HepG2 (cell line): ENCODE measurements at regions not wholly inside any gene's neighbourhood (a gene's known extent, or its start where the extent isn't known, plus 50 kb on each side); places are given as distances from the start of the nearest gene placed in this dataset.

ENCODE experiments used
- ATAC-seq: fragments of 200-7000 bp; cut with Tn5 transposase; 3 replicates; pipeline ENCODE4 v1.9.1; 2020; ENCODE audit warnings: mild to moderate bottlenecking, moderate library complexity
- BruUV-seq: library from RNA; stranded (reverse); fragments of 400-500 nt; replicated peaks from 2 replicates; lab custom pipeline; 2021; lab: Mats Ljungman, UMichigan
- CTCF ChIA-PET: fragments of 300-600 bp; formaldehyde crosslinking; extraction: SDS; loops from one replicate; lab custom pipeline; 2021; ENCODE audit warnings: low total read pairs, inconsistent platforms, low intra/inter-chr PET ratio; lab: Yijun Ruan, JAX
- POLR2A ChIA-PET: fragments of 350-600 bp; sonication (Branson Sonifier 250); formaldehyde crosslinking; loops from one replicate; lab custom pipeline; 2020; ENCODE audit warnings: antibody characterized with exemption, inconsistent platforms; lab: Yijun Ruan, JAX
- DNase-seq: peaks from one replicate; pipeline ENCODE4 v3.0.0-alpha.2; 2015; ENCODE audit warnings: low spot score
- FAIRE-seq: peaks from 3 replicates; lab custom pipeline; 2011; peaks lifted over from hg19 to GRCh38; lab: Jason Lieb, UNC
- H2AFZ ChIP-seq: one replicate; pipeline ENCODE4 v1.6.1; 2011; ENCODE audit warnings: low read length, inconsistent platforms
- H3K27ac ChIP-seq: fragments of 300-600 bp; 3 replicates; pipeline ENCODE4 v1.8.0; 2011; ENCODE audit warnings: mixed run types, mild to moderate bottlenecking, mixed read lengths, low read length, inconsistent platforms; ENCODE audit not compliant: insufficient read depth; ENCODE audit errors: extremely low read length
- H3K27me3 ChIP-seq, 2 experiments: fragments of 200-600 bp in 1 of 2; 2 replicates in 1 of 2; 3 replicates in 1 of 2; pipeline versions ENCODE4 v1.6.0 to v1.8.0; 2011; ENCODE audit warnings: low read length in 2 of 2, mild to moderate bottlenecking in 2 of 2, moderate library complexity in 2 of 2, inconsistent platforms in 1 of 2; ENCODE audit not compliant: insufficient read depth in 2 of 2, control insufficient read depth in 1 of 2
- H3K36me3 ChIP-seq, 2 experiments: fragments of 200-600 bp in 1 of 2; replicated peaks in 1 of 2; 2 replicates in 1 of 2; 3 replicates in 1 of 2; pipeline versions ENCODE4 v1.5.1 to v1.8.0; 2011; ENCODE audit warnings: low read length in 2 of 2, inconsistent platforms in 1 of 2; ENCODE audit not compliant: insufficient read depth in 2 of 2, control insufficient read depth in 1 of 2
- H3K4me1 ChIP-seq: 2 replicates; pipeline ENCODE4 v1.5.1; 2012; ENCODE audit warnings: low read length, inconsistent platforms; ENCODE audit not compliant: insufficient read depth
- H3K4me2 ChIP-seq: 2 replicates; pipeline ENCODE4 v1.6.0; 2011; ENCODE audit warnings: low read depth, low read length, inconsistent platforms
- H3K4me3 ChIP-seq, 3 experiments: fragments of 200-600 bp in 1 of 3; sonication (generic), shearing (Covaris generic) in 1 of 3; replicated peaks in 1 of 3; 2 replicates each; pipeline ENCODE4 v1.5.1; 2011 to 2016; ENCODE audit warnings: low read length in 3 of 3, inconsistent platforms in 2 of 3, low read depth in 2 of 3, mild to moderate bottlenecking in 2 of 3, control low read depth in 1 of 3, mixed read lengths in 1 of 3; ENCODE audit not compliant: insufficient read depth in 1 of 3
- H3K79me2 ChIP-seq: one replicate; pipeline ENCODE4 v1.6.1; 2011; ENCODE audit warnings: low read length, inconsistent platforms; ENCODE audit not compliant: insufficient read depth
- H3K9ac ChIP-seq: 2 replicates; pipeline ENCODE4 v1.6.0; 2011; ENCODE audit warnings: mild to moderate bottlenecking, low read depth, low read length, inconsistent platforms; ENCODE audit not compliant: insufficient read depth
- H3K9me3 ChIP-seq: 2 replicates; pipeline ENCODE4 v1.5.1; 2012; ENCODE audit warnings: mild to moderate bottlenecking, low read length
- H4K20me1 ChIP-seq: 2 replicates; pipeline ENCODE4 v1.6.0; 2011; ENCODE audit warnings: inconsistent platforms, mild to moderate bottlenecking, low read length, moderate library complexity; ENCODE audit not compliant: insufficient read depth
- ADNP ChIP-seq: sonication (generic); formaldehyde crosslinking; IDR thresholded peaks from 2 replicates; pipeline ENCODE4 v1.4.0; 2020; ENCODE audit warnings: missing genetic modification reagents
- CC2D1A ChIP-seq: sonication (generic); formaldehyde crosslinking; IDR thresholded peaks from 2 replicates; pipeline ENCODE4 v1.8.1; 2023; ENCODE audit warnings: mild to moderate bottlenecking, missing genetic modification reagents
- CREB1 ChIP-seq, 2 experiments: fragments of 450-650 bp in 1 of 2; IDR thresholded peaks; 2 replicates each; pipeline ENCODE4 v1.6.1; 2016 to 2017; ENCODE audit warnings: control low read depth in 1 of 2, mild to moderate bottlenecking in 1 of 2, missing compliant biosample characterization in 1 of 2, missing genetic modification characterization in 1 of 2
- HMGA1 ChIP-seq: sonication (generic); formaldehyde crosslinking; conservative IDR thresholded peaks from 2 replicates; pipeline ENCODE4 v1.4.0; 2020; ENCODE audit warnings: missing genetic modification reagents
- HNRNPL ChIP-seq: fragments of 200-400 bp; formaldehyde crosslinking; IDR thresholded peaks from 2 replicates; pipeline ENCODE4 v1.6.1; 2017; ENCODE audit warnings: mild to moderate bottlenecking, low read depth, low read length
- SOX6 ChIP-seq, 2 experiments: fragments of 450-650 bp in 1 of 2; sonication (generic) in 1 of 2; formaldehyde crosslinking in 1 of 2; IDR thresholded peaks; 2 replicates each; pipeline versions ENCODE4 v1.4.0 to v1.6.1; 2017 to 2020; ENCODE audit warnings: antibody characterized with exemption in 1 of 2, mild to moderate bottlenecking in 1 of 2, missing genetic modification reagents in 1 of 2
- TEAD3 ChIP-seq: optimal IDR thresholded peaks from 2 replicates; pipeline ENCODE3; 2016; ENCODE audit warnings: borderline replicate concordance
- ZNF3 ChIP-seq: IDR thresholded peaks from 2 replicates; pipeline ENCODE4 v1.7.0; 2017; ENCODE audit warnings: inconsistent platforms
- ZNF343 ChIP-seq: sonication (generic); formaldehyde crosslinking; IDR thresholded peaks from 2 replicates; pipeline ENCODE4 v1.4.0; 2020; ENCODE audit warnings: mild to moderate bottlenecking, missing genetic modification reagents
- ZNF451 ChIP-seq: sonication (generic); formaldehyde crosslinking; IDR thresholded peaks from 2 replicates; pipeline ENCODE4 v1.5.0; 2020; ENCODE audit warnings: mild to moderate bottlenecking, missing genetic modification reagents
- ZNF549 ChIP-seq: sonication (generic); formaldehyde crosslinking; IDR thresholded peaks from 2 replicates; pipeline ENCODE4 v1.5.0; 2020; ENCODE audit warnings: missing genetic modification reagents
- ZNF562 ChIP-seq: sonication (generic); formaldehyde crosslinking; IDR thresholded peaks from 2 replicates; pipeline ENCODE4 v1.8.0; 2022; ENCODE audit warnings: missing genetic modification reagents, borderline replicate concordance
- WGBS: methylation state at CpG from one replicate; pipeline ENCODE4 v1.1.6; 2017; ENCODE audit warnings: low lambda C conversion rate; 5-methylcytosine and 5-hydroxymethylcytosine counted together
- in situ Hi-C: cut with HindIII; loops from 2 replicates; pipeline ENCODE4 v1.10.0; 2017; ENCODE audit warnings: low pct_unique_long_range_greater_than_20kb; ENCODE audit not compliant: extremely low pct_ligation_motif_present
- intact Hi-C: fragments of 100-400 bp; cut with micrococcal nuclease; formaldehyde crosslinking; loops from one replicate; pipeline ENCODE4 v1.10.0; 2022; ENCODE audit not compliant: unreplicated experiment
- TF ChIP-seq, protein P1 (sequence below), 2 experiments: fragments of 450-650 bp in 1 of 2; sonication (generic) in 1 of 2; formaldehyde crosslinking in 1 of 2; IDR thresholded peaks; 2 replicates each; pipeline versions ENCODE4 v1.6.1 to v1.8.0; 2016 to 2022; ENCODE audit warnings: antibody characterized with exemption in 1 of 2, mild to moderate bottlenecking in 1 of 2, missing genetic modification reagents in 1 of 2
- TF ChIP-seq, protein P2 (sequence below): sonication (generic); formaldehyde crosslinking; IDR thresholded peaks from 2 replicates; pipeline ENCODE4 v1.4.0; 2020; ENCODE audit warnings: missing genetic modification reagents

DNA sequence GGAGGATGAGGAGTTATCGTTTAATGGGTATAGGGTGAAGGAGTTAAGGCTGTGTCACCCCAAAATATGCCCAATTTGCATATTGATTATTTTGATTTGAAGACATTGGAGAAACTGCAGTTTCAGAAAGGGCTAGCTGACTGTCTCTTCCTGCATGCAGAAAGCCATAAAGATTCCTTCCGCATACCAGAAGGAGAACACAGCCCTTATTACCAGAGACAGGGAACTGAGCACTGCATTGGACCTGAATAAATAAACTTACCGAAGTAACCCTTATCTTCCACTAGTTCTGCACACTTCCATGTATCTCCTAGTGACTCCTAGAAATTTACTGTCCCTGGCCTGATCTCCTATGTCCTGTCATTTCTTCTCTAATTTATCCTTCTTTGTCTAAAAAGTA lies 821.9 kb upstream of the AUTS2 start (continued):
- TF ChIP-seq, protein P1, sequence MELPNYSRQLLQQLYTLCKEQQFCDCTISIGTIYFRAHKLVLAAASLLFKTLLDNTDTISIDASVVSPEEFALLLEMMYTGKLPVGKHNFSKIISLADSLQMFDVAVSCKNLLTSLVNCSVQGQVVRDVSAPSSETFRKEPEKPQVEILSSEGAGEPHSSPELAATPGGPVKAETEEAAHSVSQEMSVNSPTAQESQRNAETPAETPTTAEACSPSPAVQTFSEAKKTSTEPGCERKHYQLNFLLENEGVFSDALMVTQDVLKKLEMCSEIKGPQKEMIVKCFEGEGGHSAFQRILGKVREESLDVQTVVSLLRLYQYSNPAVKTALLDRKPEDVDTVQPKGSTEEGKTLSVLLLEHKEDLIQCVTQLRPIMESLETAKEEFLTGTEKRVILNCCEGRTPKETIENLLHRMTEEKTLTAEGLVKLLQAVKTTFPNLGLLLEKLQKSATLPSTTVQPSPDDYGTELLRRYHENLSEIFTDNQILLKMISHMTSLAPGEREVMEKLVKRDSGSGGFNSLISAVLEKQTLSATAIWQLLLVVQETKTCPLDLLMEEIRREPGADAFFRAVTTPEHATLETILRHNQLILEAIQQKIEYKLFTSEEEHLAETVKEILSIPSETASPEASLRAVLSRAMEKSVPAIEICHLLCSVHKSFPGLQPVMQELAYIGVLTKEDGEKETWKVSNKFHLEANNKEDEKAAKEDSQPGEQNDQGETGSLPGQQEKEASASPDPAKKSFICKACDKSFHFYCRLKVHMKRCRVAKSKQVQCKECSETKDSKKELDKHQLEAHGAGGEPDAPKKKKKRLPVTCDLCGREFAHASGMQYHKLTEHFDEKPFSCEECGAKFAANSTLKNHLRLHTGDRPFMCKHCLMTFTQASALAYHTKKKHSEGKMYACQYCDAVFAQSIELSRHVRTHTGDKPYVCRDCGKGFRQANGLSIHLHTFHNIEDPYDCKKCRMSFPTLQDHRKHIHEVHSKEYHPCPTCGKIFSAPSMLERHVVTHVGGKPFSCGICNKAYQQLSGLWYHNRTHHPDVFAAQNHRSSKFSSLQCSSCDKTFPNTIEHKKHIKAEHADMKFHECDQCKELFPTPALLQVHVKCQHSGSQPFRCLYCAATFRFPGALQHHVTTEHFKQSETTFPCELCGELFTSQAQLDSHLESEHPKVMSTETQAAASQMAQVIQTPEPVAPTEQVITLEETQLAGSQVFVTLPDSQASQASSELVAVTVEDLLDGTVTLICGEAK (IDR thresholded peaks at IDR 0.05) = no peak
- TF ChIP-seq, protein P1 (CRISPR knock-in tag; IDR thresholded peaks at IDR 0.05) = no peak

- ATAC-seq (no peak), DNase-seq (no peak), FAIRE-seq (no peak)
- 0% methylated on average over 3 of the region's 3 CpGs for WGBS
- Histone ChIP-seq H2AFZ (no peak overlapping the region), H3K27me3 (no peaks in the 10 kb centered on the region), H3K4me1 (no peaks in the 10 kb centered on the region), H3K36me3 (no peaks in the 10 kb centered on the region), H3K9me3 (no peaks in the 10 kb centered on the region), H4K20me1 (no peaks in the 10 kb centered on the region), H3K4me2 (no peak overlapping the region), H3K4me3 (no peak overlapping the region), H3K27ac (no peak overlapping the region), H3K9ac (no peak overlapping the region), H3K79me2 (no peaks in the 10 kb centered on the region)
- ChIA-PET CTCF (no interaction called here), POLR2A (no interaction called here)
- no TSS peak for BruUV-seq
- intact Hi-C loops (no loop called here), in situ Hi-C loops (no loop called here)
- TF ChIP-seq TEAD3 (no peak), CC2D1A (CRISPR knock-in tag) (no peak), ZNF3 (no peak), HNRNPL (no peak), CREB1 (IDR thresholded peaks at IDR 0.05) (no peak), CREB1 (CRISPR knock-in tag; IDR thresholded peaks at IDR 0.05) (no peak), ZNF549 (no peak), ZNF562 (CRISPR knock-in tag) (no peak), ZNF343 (no peak), ADNP (CRISPR knock-in tag) (no peak), HMGA1 (CRISPR knock-in tag) (no peak), SOX6 (IDR thresholded peaks at IDR 0.05) (no peak), SOX6 (CRISPR knock-in tag; IDR thresholded peaks at IDR 0.05) (no peak), ZNF451 (CRISPR knock-in tag) (no peak)
- TF ChIP-seq, protein P2, sequence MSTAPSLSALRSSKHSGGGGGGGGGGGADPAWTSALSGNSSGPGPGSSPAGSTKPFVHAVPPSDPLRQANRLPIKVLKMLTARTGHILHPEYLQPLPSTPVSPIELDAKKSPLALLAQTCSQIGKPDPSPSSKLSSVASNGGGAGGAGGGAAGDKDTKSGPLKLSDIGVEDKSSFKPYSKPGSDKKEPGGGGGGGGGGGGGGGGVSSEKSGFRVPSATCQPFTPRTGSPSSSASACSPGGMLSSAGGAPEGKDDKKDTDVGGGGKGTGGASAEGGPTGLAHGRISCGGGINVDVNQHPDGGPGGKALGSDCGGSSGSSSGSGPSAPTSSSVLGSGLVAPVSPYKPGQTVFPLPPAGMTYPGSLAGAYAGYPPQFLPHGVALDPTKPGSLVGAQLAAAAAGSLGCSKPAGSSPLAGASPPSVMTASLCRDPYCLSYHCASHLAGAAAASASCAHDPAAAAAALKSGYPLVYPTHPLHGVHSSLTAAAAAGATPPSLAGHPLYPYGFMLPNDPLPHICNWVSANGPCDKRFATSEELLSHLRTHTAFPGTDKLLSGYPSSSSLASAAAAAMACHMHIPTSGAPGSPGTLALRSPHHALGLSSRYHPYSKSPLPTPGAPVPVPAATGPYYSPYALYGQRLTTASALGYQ (CRISPR knock-in tag) = no peak
Measured at GRCh38 chr7:68783684-68784083, 814.6 kb upstream of the AUTS2 start.
